Suppressor macrophage treated with lipopolysaccharide for 4 hours (primary cell): ENCODE measurements at regions not wholly inside any gene's neighbourhood (a gene's known extent, or its start where the extent isn't known, plus 50 kb on each side); places are given as distances from the start of the nearest gene placed in this dataset.

Experiments
- DNase-seq: peaks from one replicate; pipeline ENCODE4 v3.0.0-alpha.2; 2020

DNA sequence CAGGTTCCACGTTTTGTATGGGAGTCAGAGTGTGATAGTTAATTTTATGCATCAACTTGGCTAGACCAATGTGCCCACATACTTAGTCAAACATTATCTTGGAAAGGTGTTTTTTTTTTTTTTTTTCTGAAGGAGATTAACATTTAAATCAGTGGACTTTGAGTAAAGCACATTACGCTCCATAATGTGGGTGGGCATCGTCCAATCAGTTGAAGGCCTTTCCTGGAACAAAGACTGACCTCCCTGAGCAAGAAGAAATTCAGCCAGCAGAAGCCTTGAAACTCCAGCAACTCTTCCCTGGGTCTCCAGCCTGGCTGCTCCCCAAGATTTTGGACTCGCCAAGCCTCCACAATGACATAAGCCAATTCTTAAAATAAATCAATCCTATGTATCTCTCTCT lies 711.4 kb downstream of the MTRR start:
- DNase-seq = no peak

GRCh38 chr5:8581047-8581446 lies 712.1 kb downstream of the MTRR start:
- no peak for DNase-seq

- no peak for DNase-seq
Observed at GRCh38 chr5:8585230-8586018, 716.5 kb downstream of the MTRR start.

DNA sequence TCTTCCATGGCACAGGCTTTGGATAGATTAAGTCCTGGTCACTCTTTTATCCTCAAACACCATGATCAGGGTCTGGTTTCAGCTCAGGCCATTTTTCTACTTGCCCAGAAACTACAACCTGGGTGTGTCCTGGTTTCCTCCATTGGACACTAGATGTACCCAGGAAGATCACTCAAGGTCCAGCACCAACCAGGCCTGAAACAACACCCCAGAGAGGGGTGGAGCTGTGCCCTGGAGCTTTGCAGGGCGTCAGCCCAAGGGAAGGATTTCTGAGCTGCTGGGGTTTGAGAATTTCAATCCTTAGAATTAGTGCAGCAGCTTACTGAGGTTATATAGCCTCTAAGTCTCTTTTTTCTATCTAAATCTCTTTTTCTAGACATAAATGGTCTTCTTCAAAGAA lies 722.0 kb downstream of the MTRR start:
- DNase-seq = no peak

DNA sequence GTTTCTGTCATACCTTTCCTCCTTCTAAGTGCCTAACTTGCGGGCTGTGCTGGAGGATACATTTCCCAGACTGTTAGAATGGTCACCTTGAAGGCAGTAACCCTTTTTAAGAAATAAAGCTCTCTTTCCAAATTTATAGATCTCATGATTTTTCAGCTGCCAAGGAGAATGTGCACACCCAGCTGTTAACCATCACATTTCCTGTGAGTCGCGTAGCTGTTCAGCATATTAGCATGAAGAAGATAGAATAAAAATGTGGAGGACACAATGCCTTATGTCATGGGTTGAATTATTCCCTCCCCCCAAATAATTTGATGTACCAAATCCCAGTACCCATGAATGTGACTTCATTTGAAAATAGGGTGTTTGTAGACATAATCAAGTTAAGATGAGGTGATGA lies 729.4 kb downstream of the MTRR start:
- DNase-seq = no peak

DNA sequence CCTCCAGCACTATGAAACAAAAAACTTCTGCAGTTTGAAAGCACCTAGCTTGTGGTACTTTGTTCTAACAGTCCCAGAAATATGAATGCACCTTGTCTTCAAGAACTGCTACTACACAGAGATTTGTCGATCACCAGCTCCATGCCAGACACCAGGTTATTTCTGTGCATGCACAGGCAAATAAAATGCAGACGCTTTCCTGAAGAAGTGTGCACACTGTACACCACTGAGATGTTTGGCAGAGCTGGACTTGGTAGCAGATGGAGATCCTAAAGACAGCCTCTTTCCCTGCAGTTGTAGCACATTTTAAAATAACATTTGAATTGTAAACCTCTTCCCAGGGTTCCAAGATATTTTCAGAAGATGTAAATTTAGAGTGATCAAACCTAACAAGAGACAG lies 730.0 kb downstream of the MTRR start:
- DNase-seq = no peak

- DNase-seq = no peak
Observed at GRCh38 chr5:8600843-8601242, 731.9 kb downstream of the MTRR start.

- no peak for DNase-seq
Observed at GRCh38 chr5:8601831-8602354, 732.9 kb downstream of the MTRR start.

- DNase-seq = no peak
Observed at GRCh38 chr5:8606231-8606630, 737.3 kb downstream of the MTRR start.

- DNase-seq = no peak
Observed at GRCh38 chr5:8611067-8611466, 742.1 kb downstream of the MTRR start.

- DNase-seq = no peak
Observed at GRCh38 chr5:8613078-8613685, 744.2 kb downstream of the MTRR start.

DNA sequence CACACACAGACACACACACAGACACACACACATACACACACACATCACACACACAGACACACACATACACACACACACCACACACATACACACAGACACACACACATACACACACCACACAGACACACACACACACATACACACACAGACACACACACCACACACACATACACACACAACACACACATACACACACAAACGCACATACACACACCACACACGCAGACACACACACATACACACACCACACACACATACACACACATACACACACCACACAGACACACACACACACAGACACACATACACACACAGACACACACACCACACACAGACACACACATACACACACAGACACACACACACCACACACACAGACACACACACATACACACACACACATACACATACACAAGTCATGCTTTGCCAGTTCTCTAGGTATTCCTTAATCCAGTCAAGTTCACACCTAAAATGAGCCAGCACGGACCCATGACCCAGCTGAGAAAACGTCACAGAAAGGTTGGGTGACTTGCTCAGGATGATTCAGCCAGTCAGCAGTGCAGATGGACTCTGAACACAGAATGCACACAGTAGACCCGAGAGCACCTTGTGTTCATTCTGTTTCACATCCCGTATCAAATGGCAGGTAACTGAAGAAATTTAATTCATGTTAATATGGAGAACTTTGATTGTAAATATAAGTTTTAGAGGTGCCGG lies 746.4 kb downstream of the MTRR start:
- DNase-seq = no peak

DNA sequence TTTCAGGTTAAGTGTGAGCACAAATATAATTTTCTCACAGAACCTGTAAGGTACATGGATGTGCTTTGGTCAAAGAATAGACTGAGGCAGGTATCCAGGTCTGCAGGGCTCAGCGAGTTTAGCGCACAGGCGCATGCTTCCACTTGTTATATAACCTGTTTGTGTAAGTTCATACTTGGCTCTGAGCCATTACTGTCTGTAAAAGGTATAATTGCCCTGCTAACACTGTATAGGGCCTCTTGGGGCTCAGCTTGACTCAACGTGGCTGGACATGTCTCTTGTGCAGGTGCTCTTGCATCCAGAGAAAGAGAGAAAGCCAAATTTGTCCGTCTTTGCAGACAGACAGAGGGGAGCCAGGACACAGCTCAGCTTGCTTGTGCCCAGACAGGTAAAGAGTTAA lies 759.6 kb downstream of the MTRR start:
- no peak for DNase-seq

- DNase-seq = no peak
Observed at GRCh38 chr5:8633259-8633658, 764.3 kb downstream of the MTRR start.

GRCh38 chr5:8633696-8634095 lies 764.7 kb downstream of the MTRR start:
- no peak for DNase-seq

- no peak for DNase-seq
Observed at GRCh38 chr5:8634219-8634618, 765.3 kb downstream of the MTRR start.

DNA sequence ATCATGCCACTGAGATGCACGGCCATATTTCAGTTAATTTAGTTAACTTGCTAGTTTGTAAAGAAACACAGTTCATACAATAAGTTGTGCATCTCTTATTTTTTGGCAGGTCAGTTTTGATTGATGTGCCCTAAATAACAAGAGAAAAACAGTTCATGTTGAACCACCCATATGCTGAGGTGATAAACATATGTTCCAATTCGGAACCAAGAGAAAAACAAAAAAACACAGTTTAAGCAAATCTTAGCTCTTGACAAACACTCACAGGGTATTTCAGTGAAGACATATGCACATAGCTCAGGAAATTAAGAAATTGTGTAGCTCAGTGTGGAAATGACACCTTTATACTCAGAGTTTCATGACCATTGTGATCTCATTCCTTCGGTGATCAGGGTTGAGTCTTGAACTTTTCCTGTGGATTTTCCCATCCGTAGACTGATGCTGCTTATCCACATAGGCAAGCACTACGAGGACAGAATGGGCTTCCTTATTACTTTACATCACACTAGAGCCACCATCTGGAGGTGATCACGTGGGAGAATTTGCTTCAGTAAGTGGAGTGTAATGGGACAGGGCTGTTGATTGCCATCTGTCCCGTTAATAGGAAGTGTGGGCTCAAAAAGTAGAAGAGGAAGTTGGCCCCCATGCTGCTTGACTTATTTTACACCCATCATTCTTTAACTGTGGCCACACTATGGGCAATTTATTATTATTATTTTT lies 773.0 kb downstream of the MTRR start:
- no peak for DNase-seq

DNA sequence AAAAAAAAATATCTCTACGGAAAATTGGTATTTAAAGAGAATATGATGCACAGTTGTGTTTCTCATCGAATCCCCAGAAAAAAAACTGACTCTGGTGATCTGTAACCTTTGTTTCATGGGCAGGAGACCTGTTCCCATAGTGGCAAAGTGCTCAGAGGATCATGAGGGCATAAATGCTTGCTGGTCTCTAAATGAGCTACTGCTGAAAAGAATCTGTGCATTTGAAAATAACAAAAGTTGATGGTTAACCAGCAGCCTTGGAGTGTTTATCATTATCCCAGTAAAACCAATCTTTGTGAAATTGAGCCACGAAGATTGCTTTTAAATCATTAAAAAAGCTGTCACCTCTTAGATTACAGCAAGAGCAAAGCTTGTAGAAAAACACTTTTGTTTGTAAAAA lies 775.4 kb downstream of the MTRR start:
- no peak for DNase-seq

- no peak for DNase-seq
Observed at GRCh38 chr5:8647111-8647510, 778.2 kb downstream of the MTRR start.

DNA sequence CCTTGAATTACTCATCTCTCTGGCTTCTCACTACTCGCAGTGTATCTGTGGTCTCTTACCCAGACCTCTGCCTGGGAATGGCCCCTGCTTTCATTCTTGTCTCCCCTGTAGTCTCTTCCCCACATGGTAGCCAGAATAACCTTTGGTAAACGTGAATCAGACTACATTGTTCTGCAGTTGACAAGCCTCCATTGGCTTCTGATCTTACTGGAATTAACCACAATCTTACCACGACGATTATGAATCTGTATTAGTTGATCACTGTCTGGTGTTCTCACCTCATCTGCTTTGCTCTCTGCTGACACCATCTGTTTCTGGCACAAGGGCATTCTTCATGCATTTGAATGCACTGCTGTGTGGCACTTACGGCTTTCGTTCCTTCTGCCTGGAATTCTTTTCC lies 781.2 kb downstream of the MTRR start:
- DNase-seq = no peak

DNA sequence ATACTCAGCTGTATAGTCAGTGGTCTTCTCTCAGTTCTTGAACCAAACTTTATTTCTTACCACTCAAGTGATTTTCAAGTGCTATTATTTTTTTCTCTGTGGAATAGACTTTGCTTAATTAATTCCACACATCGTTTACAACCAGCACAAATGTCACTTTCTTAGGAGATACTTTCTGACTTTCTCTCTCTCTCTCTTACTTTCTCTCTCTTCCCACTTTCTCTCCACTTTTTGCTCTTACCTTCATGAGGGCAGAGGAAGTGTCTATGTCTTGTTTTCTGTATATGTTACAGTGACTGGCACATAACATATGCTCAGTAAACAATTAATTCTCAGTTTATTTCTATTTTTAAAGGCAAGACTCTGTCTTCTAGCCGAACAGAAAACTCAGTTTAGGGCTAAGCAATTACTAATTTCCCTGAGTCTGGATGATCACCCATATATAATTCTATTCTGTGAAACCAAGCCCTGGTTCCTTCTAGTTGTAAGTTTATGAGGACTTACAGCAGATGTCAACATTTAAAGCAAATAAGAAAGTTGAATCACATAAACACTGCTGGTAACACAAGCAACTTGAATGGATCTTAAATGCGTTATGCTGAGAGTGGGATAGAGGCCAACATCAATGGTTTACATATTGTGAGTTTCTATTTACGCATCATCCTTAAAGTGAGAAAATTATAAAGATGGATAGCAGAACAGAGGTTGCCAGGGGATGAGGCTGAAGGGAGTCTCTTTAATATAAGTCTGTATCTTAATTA lies 791.4 kb downstream of the MTRR start:
- no peak for DNase-seq

DNA sequence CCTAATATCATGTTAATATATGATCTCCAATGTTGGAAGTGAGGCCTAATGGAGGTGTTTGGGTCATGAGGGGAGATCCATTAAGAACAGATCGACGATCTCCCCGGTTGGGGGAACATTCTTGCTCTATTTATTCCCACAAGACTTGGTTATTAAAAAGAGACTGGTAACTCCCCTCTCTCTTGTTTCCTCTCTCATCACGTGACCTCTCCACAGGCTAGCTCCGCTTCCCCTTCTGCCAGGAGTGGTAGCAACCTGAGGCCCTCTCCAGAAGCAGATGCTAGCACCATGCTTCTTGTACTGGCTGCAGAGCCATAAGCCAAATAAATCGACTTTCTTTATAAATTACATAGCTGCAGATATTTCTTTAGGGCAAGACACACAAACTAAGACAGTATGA lies 794.4 kb downstream of the MTRR start:
- DNase-seq = no peak

- no peak for DNase-seq
Observed at GRCh38 chr5:8675182-8675581, 806.2 kb downstream of the MTRR start.
